SH-SY5Y (cell line): ENCODE measurements at regions not wholly inside any gene's neighbourhood (a gene's known extent, or its start where the extent isn't known, plus 50 kb on each side); places are given as distances from the start of the nearest gene placed in this dataset.

Experiments used
- GATA2 ChIP-seq: IDR thresholded peaks from 2 replicates; pipeline ENCODE4 v1.6.1; 2011; ENCODE audit warnings: mild to moderate bottlenecking, low read depth, low read length
- GATA3 ChIP-seq: IDR thresholded peaks from 2 replicates; pipeline ENCODE4 v1.6.1; 2011; ENCODE audit warnings: low read depth, mild to moderate bottlenecking, low read length, moderate library complexity

GRCh38 chr21:19145682-19146293 is 742.2 kb upstream of the TMPRSS15 start:
- TF ChIP-seq GATA3 (no peak), GATA2 (no peak)

- no peak for TF ChIP-seq GATA3
- TF ChIP-seq GATA2: no peak
Measured at GRCh38 chr21:19148056-19148455, 744.5 kb upstream of the TMPRSS15 start.

- TF ChIP-seq GATA2 (no peak), GATA3 (no peak)
Measured at GRCh38 chr21:19171585-19171984, 768.0 kb upstream of the TMPRSS15 start.

- TF ChIP-seq GATA2 (no peak), GATA3 (no peak)
Measured at GRCh38 chr21:19181604-19182140, 778.1 kb upstream of the TMPRSS15 start.

GRCh38 chr21:19197950-19198349 is 794.4 kb upstream of the TMPRSS15 start:
- no peak for TF ChIP-seq GATA3

GRCh38 chr21:19198801-19199200 is 795.2 kb upstream of the TMPRSS15 start:
- TF ChIP-seq GATA2 (no peak), GATA3 (no peak)

GRCh38 chr21:19218163-19218562 is 814.6 kb upstream of the TMPRSS15 start:
- TF ChIP-seq GATA3 (no peak), GATA2 (no peak)

- TF ChIP-seq GATA3: no peak
- no peak for TF ChIP-seq GATA2
Measured at GRCh38 chr21:19224090-19224489, 820.5 kb upstream of the TMPRSS15 start.

GRCh38 chr21:19228226-19228625 is 824.6 kb upstream of the TMPRSS15 start:
- no peak for TF ChIP-seq GATA2
- no peak for TF ChIP-seq GATA3

GRCh38 chr21:19236209-19236608 is 832.6 kb upstream of the TMPRSS15 start:
- TF ChIP-seq GATA2 (no peak), GATA3 (no peak)

GRCh38 chr21:19237608-19238007 is 834.0 kb upstream of the TMPRSS15 start:
- TF ChIP-seq GATA3 (no peak), GATA2 (no peak)

GRCh38 chr21:19239696-19240095 is 836.1 kb upstream of the TMPRSS15 start:
- TF ChIP-seq GATA2 (no peak), GATA3 (no peak)

GRCh38 chr21:19244502-19245187 is 841.1 kb upstream of the TMPRSS15 start:
- TF ChIP-seq GATA3 (no peak), GATA2 (no peak)

- TF ChIP-seq GATA2 (no peak), GATA3 (no peak)
Measured at GRCh38 chr21:19245188-19245580, 841.6 kb upstream of the TMPRSS15 start.

- TF ChIP-seq GATA2 (no peak), GATA3 (no peak)
Measured at GRCh38 chr21:19246018-19246417, 842.4 kb upstream of the TMPRSS15 start.

- TF ChIP-seq GATA2 (no peak), GATA3 (no peak)
Measured at GRCh38 chr21:19256934-19257660, 853.5 kb upstream of the TMPRSS15 start.
